Right atrium auricular region (tissue), 2 donors: ENCODE measurements at regions not wholly inside any gene's neighbourhood (a gene's known extent, or its start where the extent isn't known, plus 50 kb on each side); places are given as distances from the start of the nearest gene placed in this dataset.

Experiments used
- DNase-seq: peaks from one replicate; pipeline ENCODE4 v3.0.0-alpha.2; 2019; ENCODE audit warnings: low spot score
- H3K27ac ChIP-seq, 2 donors: fragments of 200-600 bp; sonication (generic); 1 replicate in 1 of 2; 2 replicates in 1 of 2; pipeline ENCODE4 v1.5.1; 2016 to 2019
- H3K27me3 ChIP-seq, 2 donors: fragments of 200-600 bp; sonication (generic); one replicate each; pipeline versions ENCODE4 v1.5.1 to v1.6.0; 2017 to 2019
- H3K36me3 ChIP-seq: fragments of 200-600 bp; sonication (generic); one replicate; pipeline ENCODE4 v1.5.1; 2016
- H3K4me1 ChIP-seq, 2 donors: fragments of 200-600 bp; sonication (generic); one replicate each; pipeline versions ENCODE4 v1.5.1 to v1.6.0; 2017 to 2019
- H3K4me3 ChIP-seq, 2 donors: fragments of 200-600 bp; sonication (generic); 1 replicate in 1 of 2; 2 replicates in 1 of 2; pipeline ENCODE4 v1.5.1; 2017 to 2019; ENCODE audit warnings: mild to moderate bottlenecking in 1 of 2, moderate library complexity in 1 of 2
- H3K9me3 ChIP-seq, 2 donors: fragments of 200-600 bp; sonication (generic); one replicate each; pipeline ENCODE4 v1.5.1; 2019
- CTCF ChIP-seq, 2 donors: fragments of 200-600 bp; sonication (generic); IDR thresholded peaks; one replicate each; pipeline ENCODE4 v1.5.1; 2019; ENCODE audit warnings: antibody characterized with exemption in 2 of 2

- no peak for DNase-seq
- Histone ChIP-seq H3K36me3 (no peaks in the 10 kb centered on the region), H3K27me3 (no peaks in the 10 kb centered on the region), H3K4me1 (peaks cover 0 to 23% of the 10 kb centered on the region in 2 donors), H3K27ac (no peak overlapping the region), H3K4me3 (no peak overlapping the region), H3K9me3 (no peaks in the 10 kb centered on the region)
- TF ChIP-seq CTCF (IDR thresholded peaks at IDR 0.05), result no peak
Observed at GRCh38 chr17:12579288-12579687, 86.4 kb upstream of the MYOCD start.

- Histone ChIP-seq H3K4me3 (no peak overlapping the region), H3K27ac (peak overlapping the region in 1 of 2 donors; percentile 40)
- no peak for TF ChIP-seq CTCF (IDR thresholded peaks at IDR 0.05)
Observed at GRCh38 chr17:12580640-12581039, 85.0 kb upstream of the MYOCD start.

GRCh38 chr17:12584727-12585126, 81.0 kb upstream of the MYOCD start:
- no peaks in the 10 kb centered on the region for H3K27me3 ChIP-seq
- H3K36me3 ChIP-seq, result no peaks in the 10 kb centered on the region
- peaks cover 0 to 4% of the 10 kb centered on the region in 2 donors for H3K9me3 ChIP-seq
- H3K4me1 ChIP-seq, result peaks cover 0 to 22% of the 10 kb centered on the region in 2 donors
- TF ChIP-seq CTCF (IDR thresholded peaks at IDR 0.05), result no peak
- no peak for DNase-seq
- peak overlapping the region in 1 of 2 donors; percentile 57 for H3K27ac ChIP-seq
- peak overlapping the region in 1 of 2 donors; percentile 3 for H3K4me3 ChIP-seq

More at GRCh38 chr17:12580640-12581039, 85.0 kb upstream of the MYOCD start:
- no peak for DNase-seq
- Histone ChIP-seq H3K27me3 (no peaks in the 10 kb centered on the region), H3K36me3 (no peaks in the 10 kb centered on the region), H3K4me1 (peaks cover 0 to 25% of the 10 kb centered on the region in 2 donors), H3K9me3 (no peaks in the 10 kb centered on the region)

DNA sequence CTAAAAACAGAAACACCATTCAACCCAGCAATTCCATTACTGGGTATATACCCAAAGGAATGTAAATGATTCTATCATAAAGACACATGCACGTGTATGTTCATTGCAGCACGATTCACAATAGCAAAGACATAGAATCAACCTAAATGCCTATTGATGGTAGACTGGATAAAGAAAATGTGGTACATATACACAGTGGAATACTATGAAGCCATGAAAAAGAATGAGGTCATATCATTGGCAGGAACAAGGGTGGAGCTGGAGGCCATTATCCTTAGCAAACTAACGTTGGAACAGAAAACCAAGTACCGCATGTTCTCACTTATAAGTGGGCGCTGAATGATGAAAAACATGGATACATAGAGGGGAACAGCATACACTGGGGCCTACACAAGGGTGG, 77.2 kb upstream of the MYOCD start:
- no peaks in the 10 kb centered on the region for H3K27me3 ChIP-seq
- DNase-seq, result no peak
- peaks cover 0 to 4% of the 10 kb centered on the region in 2 donors for H3K4me1 ChIP-seq
- H3K27ac ChIP-seq, result no peak overlapping the region
- H3K4me3 ChIP-seq, result no peak overlapping the region
- TF ChIP-seq CTCF (IDR thresholded peaks at IDR 0.05), result no peak
- H3K36me3 ChIP-seq, result no peaks in the 10 kb centered on the region
- H3K9me3 ChIP-seq, result peaks cover 0 to 4% of the 10 kb centered on the region in 2 donors

DNA sequence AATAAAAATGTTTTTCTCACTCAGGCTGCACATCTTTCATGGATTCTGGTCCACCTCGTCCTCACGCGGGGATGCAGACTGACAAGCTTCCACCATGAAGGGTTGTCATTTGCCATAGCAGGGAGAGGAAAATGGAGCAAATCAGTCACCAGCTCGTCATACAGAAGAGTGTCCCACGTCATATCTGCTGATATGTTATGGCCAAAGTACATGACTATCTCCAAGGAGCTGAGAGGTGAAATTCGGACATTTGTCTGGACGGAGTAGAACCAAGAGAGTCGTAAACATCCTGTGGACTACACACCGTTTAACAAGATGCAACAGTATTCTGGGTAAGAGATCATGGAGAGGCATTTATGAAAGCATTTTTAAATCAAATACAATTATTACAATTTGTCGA, 75.3 kb upstream of the MYOCD start:
- DNase-seq, result no peak
- Histone ChIP-seq H3K4me1 (no peaks in the 10 kb centered on the region), H3K27me3 (no peaks in the 10 kb centered on the region), H3K36me3 (no peaks in the 10 kb centered on the region), H3K27ac (no peak overlapping the region), H3K4me3 (no peak overlapping the region), H3K9me3 (peaks cover 0 to 4% of the 10 kb centered on the region in 2 donors)
- no peak for TF ChIP-seq CTCF (IDR thresholded peaks at IDR 0.05)

- no peak for TF ChIP-seq CTCF (IDR thresholded peaks at IDR 0.05)
- no peak for DNase-seq
- no peak overlapping the region for H3K4me3 ChIP-seq
- peaks cover 0 to 4% of the 10 kb centered on the region in 2 donors for H3K9me3 ChIP-seq
- H3K27me3 ChIP-seq, result no peaks in the 10 kb centered on the region
- H3K4me1 ChIP-seq, result no peaks in the 10 kb centered on the region
- H3K27ac ChIP-seq, result no peak overlapping the region
- H3K36me3 ChIP-seq, result no peaks in the 10 kb centered on the region
Observed at GRCh38 chr17:12591021-12591735, 74.5 kb upstream of the MYOCD start.
